HUDEP-2 (cell line): ENCODE measurements at regions not wholly inside any gene's neighbourhood (a gene's known extent, or its start where the extent isn't known, plus 50 kb on each side); places are given as distances from the start of the nearest gene placed in this dataset.
A peak's percentile ranks its signal among the peaks of the same experiment; 100 is the strongest.

Source experiments
- DNase-seq, 76 experiments: peaks; one replicate each; lab custom pipeline; 2025; ENCODE audit not compliant: unreplicated experiment in 76 of 76; lab: John Stamatoyannopoulos, UW

DNA sequence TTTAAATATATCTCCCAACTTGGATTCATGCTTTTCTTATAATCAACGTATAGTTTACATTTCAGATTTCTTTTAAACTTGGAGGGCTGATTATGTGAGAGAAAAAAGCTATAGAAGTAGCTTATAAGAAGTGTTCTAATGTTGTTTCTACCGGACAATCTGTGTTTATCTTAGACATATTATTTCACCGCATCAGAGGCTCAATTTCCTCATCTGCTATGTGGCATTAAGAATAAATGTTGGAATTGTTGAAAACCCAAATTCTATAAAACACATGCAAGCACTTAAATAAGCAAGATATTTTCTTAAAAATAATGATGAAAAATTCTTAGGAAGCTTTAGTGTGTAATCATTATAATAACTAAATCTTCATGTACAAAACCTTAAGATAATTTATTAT lies 407.9 kb downstream of the HRH4 start:
- no peak for DNase-seq

- DNase-seq, result no peak
Observed at GRCh38 chr18:24868760-24869237, 408.4 kb downstream of the HRH4 start.

DNA sequence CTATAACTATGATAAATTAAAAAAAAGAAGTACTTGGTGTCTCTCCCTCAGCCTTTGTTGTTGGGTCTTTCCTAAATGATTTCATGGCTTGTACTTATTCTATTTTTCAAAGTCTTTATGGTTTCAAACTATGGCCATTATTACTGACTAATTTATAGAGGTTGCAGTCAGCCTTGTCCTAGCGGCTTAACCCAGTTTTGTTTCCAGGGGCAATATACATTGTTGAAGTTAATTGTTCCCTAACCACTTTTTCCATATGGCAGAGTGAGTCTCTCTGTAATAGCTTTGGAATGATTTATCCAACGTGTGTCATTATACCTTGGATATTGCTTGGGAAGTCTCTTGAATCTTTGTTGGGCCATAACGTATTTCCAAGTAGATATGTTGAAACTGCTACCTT lies 408.8 kb downstream of the HRH4 start:
- no peak for DNase-seq

GRCh38 chr18:24875286-24875685 lies 414.8 kb downstream of the HRH4 start:
- DNase-seq, result no peak

- DNase-seq, result no peak
Observed at GRCh38 chr18:24875777-24876176, 415.3 kb downstream of the HRH4 start.

GRCh38 chr18:24876266-24876665 lies 415.8 kb downstream of the HRH4 start:
- DNase-seq, result no peak

- DNase-seq, result no peak
Observed at GRCh38 chr18:24877066-24877465, 416.6 kb downstream of the HRH4 start.

DNA sequence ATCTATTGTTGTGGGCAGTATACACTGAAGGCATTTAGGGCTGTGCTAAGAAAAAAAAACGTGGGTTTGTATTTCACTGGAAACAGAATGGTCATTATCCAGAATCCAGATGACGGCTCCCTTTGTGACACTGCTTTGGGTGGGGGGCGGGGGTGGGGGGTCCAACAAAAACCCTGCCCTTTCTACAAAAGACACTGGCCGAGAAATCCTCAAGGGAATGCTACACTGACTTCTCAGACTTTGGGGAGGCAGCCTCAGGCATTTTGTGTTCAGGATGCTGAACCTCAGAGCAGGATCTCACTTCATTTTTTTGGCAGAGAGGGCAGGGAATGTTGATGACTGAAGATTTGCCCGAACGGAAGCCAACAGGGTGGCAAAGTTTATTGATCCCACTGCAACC lies 417.1 kb downstream of the HRH4 start:
- DNase-seq, result no peak

DNA sequence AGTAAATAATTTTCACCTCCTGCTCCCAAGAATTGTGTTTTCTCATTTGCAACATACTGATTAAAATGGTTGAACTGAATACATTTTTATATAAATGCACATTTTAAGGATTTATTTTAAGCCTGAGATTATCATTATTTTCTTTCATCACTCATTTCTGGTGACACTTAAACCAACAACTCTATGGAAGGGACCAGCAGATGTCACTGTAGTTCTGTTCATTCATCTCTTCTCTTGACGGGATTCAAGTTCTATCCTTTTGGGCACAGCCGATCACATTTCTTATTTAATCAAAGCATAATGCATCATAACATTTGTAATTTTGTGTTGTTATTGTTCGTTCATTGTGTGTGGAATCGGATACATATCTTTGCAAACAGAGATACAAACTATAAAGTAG lies 417.9 kb downstream of the HRH4 start:
- peak in 12 of 76 experiments; percentile 7 to 41 (median 22) for DNase-seq

GRCh38 chr18:24885276-24885675 lies 424.8 kb downstream of the HRH4 start:
- DNase-seq, result no peak

GRCh38 chr18:24894880-24895279 lies 434.4 kb downstream of the HRH4 start:
- DNase-seq, result no peak

DNA sequence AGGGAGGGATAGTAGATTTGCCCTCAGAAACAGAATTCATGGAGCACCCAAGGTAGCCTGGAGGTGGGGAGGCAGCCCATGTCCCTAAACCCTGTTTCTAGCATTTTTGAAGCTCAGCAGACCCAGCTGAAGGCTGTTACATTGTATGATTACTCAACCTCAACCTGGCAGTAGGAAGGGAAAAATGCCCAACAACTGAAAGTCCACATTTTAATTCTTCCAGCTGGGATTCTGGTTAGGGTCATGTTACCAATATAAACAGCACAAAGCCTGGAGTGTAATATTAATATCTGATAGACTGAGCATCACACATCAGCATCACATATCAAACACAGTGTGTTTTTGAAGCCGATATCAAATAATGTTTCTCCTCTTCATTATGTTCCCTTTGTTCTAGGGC lies 437.0 kb downstream of the HRH4 start:
- no peak for DNase-seq

DNA sequence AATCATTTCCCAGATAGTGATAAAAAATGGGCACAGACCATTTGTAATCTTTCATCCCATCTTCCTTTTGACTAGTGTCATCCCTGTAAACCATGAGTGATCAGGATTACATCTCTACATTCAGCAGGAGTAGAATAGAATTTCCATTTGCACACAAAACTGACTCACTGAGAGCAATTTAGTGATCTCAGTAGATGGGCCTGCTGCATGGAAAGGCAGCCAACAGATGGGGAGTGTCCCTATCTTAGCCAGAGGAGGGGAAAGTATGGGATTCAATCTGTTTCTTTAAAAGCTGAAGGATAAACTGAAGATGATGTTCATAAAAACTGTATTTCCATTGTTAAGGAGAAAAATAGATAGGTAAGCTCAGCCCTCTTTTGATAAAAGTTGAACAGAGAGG lies 441.7 kb downstream of the ZNF521 start:
- DNase-seq, result no peak

GRCh38 chr18:24913507-24914170 lies 438.3 kb downstream of the ZNF521 start:
- DNase-seq, result no peak

DNA sequence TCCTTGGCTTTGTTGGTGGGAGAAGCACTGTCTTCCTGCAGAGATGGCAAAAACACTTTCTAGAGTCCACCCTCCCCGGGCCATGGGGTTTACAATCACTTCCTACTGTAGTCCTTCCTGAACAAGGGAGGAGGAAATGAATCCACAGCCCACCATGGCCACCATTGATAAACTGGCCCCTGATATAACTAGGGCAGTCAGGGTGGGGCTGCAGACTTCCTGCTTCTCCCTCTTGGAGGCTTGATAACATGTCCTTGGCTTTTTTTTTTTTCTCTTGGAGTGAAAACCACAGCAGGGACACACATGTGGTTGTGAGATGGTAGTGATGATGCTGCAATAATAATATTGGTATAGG lies 437.8 kb downstream of the ZNF521 start:
- DNase-seq, result no peak

DNA sequence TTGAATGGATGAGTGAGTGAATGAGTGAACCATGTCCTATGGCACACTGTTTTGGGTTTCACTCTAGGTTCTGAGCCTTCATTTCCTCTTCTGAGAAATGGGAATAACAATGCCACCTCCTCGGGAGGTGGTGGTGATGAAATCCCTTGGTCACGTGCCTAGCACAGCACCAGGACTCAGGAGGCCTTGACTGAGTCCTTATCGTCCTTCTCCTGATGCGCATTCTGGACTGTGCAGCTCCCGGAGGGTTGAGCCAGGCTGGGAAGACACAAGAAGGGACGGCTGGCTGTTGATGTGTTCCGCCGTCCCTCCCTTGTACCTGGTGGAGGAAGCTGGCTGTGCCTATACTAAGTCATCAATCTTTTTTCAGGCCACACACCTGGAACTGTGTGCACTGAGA lies 437.3 kb downstream of the ZNF521 start:
- no peak for DNase-seq

DNA sequence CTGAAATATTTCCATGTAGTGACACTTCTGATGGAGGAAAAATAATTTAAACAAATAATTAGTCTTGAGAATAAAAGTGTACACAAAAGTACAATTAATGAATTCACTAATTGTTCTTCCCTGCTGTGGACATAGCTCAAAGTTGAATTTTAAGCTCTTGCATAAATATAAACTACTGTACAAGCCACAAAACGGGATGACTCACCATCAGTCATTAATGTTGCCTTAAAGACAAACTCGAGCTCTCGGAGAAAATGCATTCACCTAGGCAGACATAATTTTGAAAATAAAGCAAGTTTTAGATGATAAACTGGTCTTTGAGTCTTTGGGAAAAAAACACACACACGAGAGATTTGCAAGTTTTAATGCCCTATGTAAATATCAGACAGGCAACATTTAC lies 436.4 kb downstream of the ZNF521 start:
- DNase-seq, result no peak

DNA sequence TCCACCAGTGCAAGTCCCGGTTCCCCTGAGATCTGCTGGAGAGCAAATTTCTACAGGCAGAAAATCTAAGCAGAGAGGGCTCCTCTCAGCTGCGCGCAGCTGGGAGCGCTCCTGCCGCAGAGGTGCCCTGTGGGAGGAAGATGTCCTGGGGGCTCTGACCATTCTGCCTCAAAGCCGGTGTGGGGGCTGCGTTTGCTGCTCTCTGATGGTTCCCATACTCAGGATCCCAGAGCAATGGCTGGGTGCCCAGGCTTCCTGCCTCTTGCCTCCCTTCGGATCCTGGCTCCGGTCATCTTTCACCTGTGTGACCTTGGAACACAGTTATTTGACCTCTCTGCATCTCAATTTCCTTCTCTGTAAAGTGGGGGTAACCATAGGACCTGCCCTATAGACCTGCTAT lies 434.2 kb downstream of the ZNF521 start:
- no peak for DNase-seq

- no peak for DNase-seq
Observed at GRCh38 chr18:24918257-24918656, 433.7 kb downstream of the ZNF521 start.

DNA sequence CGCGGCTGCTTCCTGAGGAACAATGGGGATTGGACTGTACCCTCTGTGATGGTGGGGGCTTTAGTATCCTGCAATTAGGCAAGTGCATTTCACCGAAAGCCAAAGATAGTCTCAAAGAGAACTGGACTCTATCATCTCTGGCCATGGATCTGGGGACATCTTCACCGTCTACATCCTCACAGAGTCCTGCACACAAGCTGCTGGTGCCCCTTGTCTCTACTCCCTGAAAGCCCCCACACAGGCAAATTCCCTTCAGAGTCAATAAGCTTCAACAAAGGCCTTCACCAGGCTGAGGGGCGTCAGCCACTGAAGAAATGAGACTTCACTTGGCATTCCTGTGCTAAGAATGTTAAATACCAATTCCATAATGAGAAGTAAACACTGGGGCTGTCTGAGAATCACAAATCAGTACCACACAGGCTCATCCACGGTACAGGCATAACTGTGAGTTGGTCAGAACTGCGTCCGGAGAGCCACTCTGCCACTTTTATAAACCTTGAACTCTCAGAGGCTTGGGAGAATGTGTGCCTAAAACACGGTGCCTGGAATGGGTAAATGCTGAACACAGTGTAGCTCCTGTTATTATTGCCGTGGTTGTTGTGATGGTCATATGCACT lies 432.7 kb downstream of the ZNF521 start:
- DNase-seq, result no peak

DNA sequence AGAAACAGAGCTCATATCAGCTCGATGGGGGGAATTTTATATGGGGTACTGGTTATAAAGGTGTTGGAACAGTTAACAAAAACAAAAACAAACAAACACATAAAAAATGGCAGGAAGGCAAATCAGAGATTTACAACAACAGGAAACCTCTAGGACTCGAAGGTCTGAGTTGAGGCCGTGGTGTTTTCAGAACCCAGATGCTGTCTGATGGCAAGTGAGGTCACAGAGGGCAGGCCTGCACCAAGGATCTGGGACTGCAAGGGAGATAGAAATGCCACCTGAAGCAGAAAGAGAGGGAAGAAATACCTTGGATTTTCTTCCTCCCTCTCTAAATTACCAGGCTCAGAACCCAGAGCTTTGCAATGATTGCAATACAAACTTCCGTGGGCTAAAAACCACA lies 429.5 kb downstream of the ZNF521 start:
- no peak for DNase-seq

- no peak for DNase-seq
Observed at GRCh38 chr18:24923138-24923537, 428.8 kb downstream of the ZNF521 start.
